Effector CD4-positive, alpha-beta T cell (primary cell): ENCODE measurements at regions not wholly inside any gene's neighbourhood (a gene's known extent, or its start where the extent isn't known, plus 50 kb on each side); places are given as distances from the start of the nearest gene placed in this dataset.
"Not testable (repeated sequence)": the region's sequence is repeated elsewhere in the genome, so short reads cannot be mapped to it uniquely, and the experiment has no call there.

ENCODE experiments used
- DNase-seq: peaks from one replicate; pipeline ENCODE4 v3.0.0-alpha.2; 2020

DNA sequence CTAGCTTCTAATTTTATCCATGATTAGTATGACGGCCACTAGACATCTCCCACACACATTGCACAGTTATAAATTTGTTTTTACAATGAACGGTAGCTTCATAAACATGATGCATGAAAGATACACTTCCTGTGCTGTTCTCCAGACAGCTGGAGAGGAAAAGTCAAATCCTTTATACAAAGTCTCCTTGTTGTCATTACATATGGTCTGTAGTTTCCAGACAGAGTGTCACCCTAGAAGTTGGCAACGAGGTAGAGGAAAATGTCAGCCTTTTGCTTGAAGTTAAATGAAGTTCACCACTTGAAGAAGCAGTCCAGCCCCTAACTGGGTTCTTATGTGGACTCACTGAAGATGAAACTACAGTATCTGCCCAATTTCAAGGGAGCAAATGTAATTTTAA is 253.0 kb upstream of the P2RY1 start:
- DNase-seq = no peak

DNA sequence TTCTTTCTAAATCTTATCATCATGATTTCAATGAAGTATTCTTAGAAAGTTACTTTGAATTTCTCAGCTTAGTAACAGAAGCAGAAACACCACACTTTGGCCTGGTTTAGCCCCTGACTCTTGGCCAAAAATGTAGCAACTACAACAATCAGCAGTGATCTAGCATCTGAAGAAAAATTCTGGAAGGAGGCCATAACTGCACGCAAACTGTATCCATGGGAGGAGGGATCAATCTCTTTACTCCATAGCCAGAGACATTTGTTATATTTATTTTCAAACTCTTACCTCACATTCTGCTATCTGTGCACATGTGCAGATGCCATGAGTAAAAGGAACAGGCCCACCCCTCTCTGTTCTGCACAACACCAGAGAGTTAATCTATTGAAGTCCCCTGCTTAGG is 251.0 kb upstream of the P2RY1 start:
- DNase-seq = no peak

DNA sequence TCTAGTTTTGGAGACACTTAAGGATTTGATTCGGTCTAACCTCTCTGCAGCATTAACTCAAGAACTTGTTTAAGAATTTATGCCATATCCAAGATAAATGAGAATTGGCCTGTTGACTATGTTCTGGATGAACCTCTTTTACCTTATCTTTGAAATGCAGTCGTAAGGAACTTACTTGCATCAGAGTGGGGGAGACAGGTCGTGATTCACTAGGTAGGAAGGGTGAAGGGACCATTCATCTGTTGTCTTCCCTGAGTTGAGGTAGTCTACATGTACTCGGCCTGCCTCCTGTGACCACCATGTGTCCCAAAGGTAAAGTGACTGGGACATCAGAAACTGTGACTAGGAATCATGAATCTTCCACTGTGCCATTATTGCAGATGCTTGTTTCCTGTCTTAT is 248.0 kb upstream of the P2RY1 start:
- DNase-seq = no peak

DNA sequence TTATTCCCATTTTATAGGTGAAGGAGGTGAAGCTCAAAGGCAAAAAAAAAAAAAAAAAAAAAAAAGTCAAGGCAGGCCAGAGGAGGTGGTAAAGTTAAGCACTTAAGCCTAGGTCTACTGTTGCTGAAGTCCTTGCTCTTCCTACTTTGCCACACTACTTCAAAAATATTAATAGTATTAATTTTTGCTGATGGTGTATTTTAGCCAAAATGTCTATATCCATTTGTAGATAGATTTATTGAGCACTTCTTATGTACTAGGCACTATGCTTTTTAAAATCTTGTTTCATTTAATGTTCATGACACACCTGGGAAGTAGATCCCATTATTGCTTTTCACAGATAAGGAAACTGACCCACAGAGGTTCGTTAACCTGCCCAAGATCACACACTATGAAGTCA is 247.1 kb upstream of the P2RY1 start:
- DNase-seq = no peak

DNA sequence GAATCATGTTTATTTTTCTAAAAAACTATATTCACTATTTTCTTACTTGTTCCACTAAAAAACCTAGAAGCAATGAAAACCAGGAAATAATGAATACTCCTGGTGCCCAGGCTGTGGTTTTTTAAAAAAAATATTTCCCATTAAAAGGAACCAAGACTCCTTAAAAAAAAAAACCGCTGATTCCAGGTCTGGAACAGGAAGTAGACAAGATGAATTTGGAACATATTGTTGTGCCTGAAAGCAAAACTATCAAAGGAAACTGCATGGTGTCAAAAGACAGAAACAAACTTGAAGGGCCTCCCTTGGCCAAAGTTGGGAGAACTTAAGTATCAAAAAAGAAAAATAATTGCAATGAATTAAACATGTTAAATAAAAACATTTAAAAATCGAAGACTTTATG is 245.3 kb upstream of the P2RY1 start:
- no peak for DNase-seq

DNA sequence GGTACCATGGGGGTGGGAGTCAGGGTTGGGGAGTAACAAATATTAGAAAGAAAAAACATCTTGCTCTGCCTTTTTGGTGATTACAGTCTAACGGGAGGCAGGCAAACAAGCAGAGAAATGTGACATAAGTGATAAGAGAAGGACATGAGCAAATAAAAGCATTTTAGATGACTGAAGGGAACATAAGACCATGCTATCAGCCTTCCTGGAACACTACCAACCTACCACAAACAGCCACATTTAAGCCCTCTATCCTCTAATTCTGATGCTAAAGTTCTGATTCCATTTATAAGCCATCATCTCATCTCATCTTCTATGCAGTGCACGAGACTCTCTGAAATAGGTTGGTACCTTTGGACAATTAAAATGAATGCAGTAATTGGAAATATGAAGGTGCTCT is 243.4 kb upstream of the P2RY1 start:
- DNase-seq = no peak

DNA sequence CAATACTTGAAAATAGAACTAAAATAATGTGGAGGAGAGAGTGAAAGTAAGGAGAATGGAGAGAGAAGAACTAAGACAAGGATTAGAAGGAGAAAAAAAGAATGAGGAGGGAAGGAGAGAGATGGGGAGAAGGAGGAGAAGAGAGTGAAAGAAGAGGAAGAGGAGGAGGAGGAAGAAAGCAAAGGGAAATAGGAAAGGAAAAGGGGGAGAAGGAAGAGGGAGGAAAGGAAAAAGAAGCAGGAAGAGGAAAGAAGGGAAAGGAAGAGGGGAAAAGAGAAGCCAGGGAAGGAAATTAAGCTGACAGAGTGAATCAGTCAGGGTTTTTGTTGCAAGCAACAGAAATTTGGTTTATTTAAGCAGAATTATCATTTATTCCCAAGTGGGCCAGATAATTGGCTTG is 241.7 kb upstream of the P2RY1 start:
- no peak for DNase-seq

DNA sequence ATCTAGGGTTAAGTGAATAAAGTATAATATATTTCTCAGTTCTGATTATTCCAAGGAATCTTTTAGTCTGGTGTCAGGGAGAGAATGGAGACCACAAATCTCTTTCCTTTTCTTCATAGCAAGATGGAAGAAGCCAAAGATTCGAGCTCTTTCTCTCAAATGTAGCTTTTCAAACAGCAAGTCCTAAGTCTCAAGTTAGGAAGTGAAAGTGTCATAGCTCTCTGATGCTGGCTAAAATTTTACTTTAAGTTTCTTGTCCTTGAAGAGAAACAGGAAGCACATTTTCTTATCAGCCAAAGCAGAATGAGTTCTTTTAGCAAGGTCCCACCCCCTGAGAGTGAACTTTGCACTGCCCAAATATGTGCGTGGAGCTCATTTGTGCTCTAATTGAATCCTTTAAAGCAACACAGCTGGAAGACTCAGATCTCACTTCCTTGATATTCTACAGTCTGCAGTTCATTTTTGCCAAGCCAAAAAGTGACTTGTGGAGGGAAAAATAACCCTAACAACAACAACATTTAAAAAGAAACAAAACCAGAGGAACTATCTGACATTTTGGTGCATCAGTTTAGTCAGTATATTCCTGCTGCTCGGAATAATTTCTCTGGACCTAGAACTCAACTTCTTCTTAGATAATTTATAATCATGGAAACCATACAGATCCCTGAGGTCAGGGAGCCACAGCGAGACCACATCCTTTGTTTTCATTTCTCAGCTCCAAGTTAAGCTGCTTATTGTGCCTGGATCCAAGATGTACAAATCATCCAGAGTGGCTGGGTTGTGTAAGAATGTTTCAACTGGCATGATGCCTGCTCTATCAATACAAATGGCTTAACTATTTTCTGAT is 238.7 kb upstream of the P2RY1 start:
- DNase-seq = no peak

DNA sequence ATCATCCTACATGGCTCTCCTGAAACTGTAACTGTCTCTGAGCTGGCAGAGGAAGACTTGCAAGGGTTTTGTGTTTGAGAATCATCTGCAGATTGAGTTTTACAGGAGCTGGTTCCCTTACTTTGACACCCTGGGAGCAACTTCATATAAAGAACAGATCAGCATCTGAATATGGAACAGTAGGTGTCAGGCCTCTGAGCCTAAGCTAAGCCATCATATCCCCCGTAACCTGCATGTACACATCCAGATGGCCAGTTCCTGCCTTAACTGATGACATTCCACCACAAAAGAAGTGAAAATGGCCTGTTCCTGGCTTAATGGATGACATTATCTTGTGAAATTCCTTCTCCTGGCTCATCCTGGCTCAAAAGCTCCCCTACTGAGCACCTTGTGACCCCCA is 238.1 kb upstream of the P2RY1 start:
- DNase-seq = not testable (repeated sequence)

DNA sequence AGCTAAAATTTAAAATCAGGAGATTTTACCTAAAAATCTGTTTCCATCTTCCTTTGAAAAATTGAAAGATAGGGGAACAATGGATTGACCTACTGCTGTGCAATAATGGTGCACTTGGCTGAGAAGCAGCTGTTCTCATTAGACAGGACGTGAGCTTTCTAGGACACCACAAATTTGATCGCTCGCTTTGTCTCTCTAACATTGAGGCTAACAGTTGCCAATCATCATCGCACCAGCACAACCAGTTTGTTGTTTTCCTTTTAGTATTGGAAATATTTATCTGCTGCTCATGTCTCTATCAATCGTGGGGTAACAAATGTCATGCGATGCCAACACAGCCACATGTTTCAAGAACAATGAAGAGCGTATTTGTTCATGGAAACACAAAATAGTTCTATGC is 228.8 kb upstream of the P2RY1 start:
- DNase-seq = no peak

DNA sequence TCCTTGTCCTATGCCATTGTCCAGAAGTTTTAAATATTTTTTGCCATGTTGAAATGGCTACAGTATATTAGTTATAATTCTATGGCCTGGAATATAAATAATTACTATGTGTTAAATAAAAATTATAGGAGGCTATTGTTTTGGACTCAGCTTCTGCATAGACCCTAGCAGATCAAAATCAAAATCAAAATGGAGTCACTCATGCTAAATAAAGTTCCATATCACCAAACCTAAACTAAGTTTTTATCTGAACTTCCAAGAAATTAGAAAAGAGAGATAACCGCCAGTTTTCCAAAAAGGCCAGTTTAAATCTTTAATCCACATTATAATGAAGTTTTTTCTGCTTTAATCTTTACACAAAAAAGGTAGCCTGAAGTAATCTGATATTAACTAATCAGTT is 227.8 kb upstream of the P2RY1 start:
- DNase-seq = no peak

DNA sequence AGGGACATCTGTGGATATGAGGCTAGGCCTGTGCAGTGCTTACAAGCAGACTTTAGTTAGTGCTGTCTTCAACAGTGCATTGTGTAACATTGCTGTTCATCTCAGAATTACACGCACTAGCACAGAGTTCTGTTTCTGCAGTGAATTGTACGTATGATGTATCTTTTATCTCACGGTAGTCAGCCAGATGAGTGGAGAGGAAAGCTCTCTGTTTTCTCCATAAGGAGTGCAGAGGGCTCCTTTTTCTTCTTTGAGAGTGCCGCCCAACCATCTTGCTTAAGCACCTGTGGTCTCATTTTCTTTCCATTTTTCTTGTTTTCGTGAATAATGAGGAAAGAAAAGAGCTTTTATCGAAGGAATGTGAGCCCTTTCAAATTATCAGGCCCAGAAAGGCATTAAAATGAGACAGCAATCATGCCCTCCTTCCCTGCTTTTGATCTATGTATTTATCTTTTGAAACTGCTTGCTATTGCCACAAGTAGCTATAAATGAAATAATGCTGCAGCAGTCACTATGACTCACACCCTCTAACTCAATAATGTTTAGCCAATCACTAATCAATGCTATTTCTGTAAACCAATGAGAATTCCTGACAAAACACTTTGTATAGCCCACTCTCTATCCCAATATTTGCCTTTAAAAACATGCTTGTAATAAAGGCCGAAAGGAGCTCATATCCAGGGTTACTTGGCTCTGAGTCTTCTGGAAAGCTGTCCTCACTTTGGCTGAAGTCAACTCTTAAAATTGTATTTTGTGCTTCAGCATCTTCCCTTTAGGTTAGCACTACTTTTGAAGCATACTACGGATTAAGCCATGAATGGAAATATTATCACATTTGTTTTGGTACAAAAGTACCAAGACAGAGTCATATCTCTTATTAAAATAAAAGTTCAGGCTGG is 226.0 kb upstream of the P2RY1 start:
- no peak for DNase-seq

DNA sequence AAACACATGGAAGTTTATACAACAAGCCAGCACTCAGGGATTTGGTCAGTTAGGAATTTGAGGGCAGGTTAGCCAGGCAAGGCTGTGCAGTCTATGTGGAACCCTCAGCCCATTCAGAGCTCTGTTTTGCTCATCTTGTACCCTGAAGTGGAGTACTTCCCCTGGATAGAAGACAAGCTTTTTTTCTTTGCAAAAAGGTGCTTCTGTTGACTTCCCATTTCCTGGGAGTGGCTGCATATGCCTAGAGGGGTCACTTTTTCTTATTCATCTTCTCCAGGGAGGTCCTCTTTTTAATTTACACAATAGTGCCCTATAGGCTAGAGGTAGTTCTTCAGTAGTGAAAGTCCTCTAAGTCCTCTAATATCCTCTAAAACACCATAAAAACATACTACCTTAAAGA is 225.0 kb upstream of the P2RY1 start:
- DNase-seq = no peak

DNA sequence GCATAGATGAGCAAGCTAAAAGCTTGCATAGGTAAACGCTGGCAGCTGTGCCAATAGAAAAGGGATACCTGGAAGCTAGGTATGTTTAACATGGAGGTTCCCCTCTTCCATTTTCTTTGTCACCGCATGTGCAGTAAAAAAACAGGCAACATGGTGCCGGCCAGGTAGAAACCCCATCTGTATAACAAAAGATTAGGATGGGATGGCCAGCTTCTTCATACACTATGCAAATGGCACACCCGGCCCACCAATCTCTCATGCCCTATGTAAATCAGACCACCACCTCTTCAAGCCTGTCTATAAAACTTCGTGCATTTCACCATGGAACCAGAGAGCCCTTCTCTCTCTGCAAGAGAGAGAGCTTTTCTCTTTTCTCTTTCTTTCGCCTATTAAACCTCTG is 224.3 kb upstream of the P2RY1 start:
- DNase-seq = no peak

DNA sequence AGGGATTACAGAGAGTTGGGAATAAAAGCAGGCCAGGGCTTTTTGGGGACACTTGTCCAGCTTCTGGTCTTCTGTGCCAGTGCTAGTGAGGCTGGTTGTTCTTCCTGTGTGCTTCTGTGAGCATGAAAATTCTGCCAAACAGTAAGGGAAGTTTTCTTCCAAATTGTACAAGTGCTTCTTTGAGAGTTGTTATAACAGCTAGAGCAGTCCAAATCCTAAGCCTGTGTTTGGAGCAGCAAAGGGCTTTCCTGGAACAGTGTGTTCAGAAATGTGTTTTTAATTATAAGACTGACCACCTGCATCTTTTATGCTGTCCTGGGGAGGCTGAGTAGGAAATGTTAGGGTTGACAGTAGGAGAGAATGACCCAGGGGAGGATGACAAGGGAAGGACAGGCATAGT is 223.0 kb upstream of the P2RY1 start:
- DNase-seq = no peak

DNA sequence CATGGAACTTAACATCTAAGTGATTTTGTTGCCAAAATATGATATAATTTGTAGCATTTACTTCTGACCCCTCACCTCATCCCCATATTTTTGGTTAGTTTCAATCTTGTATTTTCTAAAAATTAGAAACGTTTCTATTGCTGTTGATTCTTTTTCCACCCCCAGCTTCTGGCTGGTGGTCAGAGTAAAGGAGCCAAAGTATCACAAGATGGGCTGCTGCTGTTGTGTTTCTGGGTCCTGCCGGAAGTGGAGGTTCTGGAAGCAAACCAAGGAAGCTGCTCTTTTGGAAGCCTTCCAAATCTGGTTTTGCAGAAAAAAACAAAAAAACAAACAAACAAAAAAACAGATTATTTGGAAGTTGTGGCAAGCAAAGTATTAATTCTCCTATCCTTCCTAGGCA is 221.1 kb upstream of the P2RY1 start:
- no peak for DNase-seq

DNA sequence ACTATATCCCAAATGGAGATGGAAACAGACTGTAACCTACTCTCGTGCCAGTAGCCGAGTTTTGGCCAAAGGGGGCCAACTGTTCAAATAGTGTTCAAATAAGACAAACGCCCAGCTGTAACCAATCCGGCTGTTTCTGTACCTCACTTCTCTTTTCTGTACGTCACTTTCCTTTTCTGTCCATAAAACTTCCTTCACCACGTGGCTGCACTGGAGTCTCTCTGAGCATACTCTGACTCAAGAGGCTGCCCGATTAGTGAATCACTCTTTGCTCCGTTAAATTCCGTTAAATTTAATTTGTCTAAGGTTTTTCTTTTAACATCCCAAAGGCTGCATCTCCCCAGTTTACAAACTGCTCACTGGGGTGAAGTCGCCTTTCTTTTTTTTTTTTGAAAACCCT is 219.2 kb upstream of the P2RY1 start:
- no peak for DNase-seq

DNA sequence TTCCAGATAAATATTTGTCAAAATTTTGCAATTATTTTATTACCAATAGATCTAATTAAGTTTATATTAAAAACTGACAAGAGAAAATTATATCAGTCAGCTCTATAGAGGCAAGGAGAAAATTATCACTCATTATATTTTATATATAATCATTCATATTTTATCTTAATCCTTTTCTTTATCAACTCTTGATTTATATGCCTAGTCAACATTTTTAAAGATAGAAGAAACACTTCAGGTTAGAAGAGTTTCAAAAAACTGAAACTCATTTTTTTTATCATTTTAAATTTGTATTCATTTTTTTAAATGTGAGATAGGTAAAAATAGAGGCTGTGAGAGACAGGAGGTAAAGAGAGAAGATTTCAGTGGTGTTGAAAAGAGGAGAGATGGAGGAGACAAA is 217.3 kb upstream of the P2RY1 start:
- DNase-seq = no peak

DNA sequence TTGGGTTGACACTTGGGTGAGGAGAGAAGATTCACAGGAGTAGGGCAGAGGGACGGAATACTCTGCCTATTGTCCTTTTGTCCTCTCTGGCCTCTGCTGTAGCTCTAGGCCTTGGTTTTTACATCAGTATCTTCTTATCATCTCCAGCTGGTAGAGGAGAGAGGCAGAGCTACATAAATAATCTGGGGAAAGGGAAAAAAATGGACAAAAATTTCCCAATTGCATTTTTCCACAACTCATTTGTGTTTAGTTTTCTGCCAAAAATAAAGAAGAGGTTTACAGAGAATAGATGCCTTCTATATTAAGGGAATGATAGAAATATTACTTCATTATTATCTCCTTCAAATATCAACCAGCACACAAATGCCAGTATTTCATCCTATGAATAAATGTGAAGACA is 216.4 kb upstream of the P2RY1 start:
- no peak for DNase-seq

DNA sequence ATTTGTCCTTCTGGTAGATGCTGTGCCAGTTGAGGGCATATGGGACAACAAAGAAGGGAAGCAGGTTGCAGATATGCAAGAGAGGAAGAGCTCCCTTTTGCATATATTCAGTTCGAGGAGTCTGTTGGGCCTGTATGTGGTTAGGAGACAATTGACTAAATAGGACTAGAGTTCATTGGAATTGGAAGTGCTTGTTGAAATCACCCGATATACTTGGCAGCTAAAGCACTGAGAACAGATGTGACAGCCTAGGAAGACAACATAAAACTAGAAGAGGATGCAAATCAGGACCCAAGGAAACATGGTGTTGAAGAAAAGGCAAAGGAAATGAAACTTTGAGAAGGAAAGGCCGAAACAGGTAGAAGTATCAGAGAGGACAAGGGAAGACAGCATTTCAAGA is 215.2 kb upstream of the P2RY1 start:
- DNase-seq = no peak

DNA sequence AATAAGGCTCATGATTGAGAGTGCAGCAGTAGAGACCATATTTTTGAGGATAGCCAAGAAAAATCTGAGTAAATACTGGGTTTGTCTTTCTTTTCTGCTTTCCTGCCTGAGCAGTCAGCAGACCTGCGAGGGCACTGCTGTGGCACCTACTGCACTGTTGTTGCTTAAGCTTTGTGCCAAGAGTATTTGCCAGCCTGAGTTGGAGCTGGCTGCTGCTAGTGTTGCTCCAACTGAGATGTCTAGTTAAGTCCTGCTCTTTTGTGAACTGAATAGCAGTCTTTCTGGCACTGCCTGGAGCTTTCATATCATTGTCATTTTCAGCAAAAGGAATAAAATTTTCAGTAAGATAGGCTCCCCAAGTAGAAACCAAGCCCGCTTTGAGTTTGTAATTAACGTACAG is 214.5 kb upstream of the P2RY1 start:
- DNase-seq = no peak

DNA sequence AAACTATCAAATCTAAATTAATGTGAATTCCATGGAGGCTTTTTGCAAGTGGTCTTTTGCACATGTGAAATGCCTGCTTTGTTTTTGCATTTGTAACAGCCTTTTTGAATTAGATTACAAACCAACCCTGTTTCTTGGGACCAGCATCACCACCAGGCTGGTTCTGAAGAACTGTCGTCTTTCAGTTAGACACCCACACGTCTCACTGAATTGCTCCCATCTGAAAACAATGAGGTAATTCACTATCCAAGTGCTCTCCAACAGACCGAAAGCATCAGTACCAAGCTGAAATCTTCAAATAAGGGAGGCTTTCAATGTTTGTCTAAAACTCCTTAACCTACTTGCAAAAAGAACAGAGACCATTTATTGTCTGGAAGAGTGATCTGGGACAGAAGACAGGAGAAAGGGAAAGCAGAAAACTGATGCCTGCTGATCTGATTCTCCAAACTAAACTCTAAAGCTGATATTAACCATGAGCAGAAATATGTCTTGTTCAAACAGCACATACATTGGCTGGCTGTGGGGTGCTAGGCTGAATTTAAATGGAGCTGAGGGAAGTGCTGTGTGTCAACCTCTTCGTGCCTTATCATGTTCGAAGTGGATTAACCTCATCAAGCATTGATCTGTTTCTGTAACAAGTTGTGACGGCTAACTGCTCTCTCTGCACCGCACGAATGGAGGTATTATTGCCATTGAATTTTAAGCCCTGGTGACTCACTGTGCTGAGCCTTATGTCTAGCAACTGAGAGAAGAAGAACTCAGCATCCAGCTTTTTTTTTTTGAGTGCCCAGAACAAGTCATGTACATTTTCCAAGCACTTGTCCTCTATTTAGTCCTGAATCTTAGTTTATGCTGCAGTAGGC is 213.7 kb upstream of the P2RY1 start:
- no peak for DNase-seq
